Pons (tissue), 1 donor: ENCODE measurements at regions not wholly inside any gene's neighbourhood (a gene's known extent, or its start where the extent isn't known, plus 50 kb on each side); places are given as distances from the start of the nearest gene placed in this dataset.

ENCODE experiments used
- DNase-seq: peaks from one replicate; pipeline ENCODE4 v3.0.0-alpha.2; 2016; ENCODE audit warnings: low spot score

DNA sequence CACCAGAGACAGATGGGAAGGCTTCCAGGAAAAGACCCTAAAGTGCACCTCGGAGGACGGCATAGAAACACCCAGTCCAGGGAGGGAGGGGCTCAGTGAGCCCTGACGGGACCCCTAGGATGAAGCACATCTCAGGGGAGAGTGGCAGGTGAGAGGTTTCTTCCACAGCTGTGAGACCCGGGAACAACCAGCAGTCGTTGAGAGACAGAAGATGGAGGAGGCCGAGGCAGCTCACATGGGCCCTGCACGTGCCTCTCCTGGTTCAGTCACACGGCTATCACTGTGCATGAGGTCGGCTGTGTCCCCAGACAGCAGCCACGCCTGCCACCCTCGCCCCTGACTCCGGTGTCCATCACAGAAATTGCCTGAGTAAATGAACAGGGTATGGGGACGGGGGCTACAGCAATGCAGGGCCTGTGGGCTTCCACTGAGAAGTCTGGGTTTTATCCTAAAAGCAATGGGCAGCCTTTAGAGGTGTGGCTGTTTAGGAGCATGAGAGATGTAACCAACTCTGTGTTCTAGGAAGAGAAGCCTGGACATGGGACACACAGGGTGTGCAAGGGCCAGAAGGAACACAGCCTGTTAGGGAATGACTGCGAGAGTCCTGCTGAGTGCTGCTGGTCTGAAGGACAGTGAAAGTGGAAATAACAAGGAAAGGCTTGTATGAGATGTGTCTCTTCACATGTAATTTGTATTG, 102.0 kb downstream of the TMEM18 start:
- no peak for DNase-seq

DNA sequence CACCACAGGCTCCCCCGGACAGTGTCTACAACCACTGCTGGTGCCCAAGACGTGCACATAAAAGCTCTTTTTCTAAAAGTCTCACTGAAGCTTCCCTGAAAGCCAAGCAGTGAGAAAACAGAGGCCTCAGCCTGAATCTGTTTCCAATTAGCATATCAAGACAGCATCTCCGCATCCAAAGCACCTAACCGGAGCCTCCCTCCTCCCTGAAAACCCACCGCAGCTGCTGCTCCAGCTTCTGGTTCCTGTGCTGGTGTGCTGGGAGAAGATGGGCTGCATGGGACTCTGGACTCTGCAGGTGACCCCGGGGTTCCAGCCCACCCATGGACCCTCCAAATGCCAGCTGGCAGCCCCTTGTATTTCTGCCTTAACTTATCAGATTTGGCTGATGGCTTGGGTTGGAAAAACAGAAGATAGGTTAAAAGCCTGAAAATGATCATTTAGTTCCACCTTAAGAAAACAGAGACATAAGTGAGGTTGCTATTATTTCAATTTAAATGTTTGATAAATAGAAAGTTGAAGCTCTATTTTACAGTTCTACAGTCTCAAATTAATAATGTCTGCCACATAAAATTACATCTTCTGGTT, 103.3 kb downstream of the TMEM18 start:
- no peak for DNase-seq

DNA sequence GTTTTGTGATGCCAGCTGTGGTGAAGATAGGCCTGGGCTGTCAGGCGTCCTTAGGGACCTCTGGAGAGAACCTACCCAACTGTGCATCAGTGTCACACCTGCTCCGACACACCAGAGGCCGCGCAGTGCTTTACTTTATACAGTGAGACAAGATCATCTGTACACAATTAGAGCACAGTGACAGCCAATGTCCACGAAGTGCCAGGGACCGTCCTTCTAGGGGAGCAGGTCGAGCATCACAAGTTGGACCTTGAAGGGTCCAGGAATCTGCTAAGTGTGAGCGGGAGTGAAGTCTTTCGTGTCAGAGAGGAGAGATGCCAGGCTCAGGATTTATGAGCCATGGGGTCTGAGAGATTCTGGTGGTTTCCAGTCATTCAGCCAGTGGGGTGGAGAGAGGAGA, 104.2 kb downstream of the TMEM18 start:
- DNase-seq: no peak

DNA sequence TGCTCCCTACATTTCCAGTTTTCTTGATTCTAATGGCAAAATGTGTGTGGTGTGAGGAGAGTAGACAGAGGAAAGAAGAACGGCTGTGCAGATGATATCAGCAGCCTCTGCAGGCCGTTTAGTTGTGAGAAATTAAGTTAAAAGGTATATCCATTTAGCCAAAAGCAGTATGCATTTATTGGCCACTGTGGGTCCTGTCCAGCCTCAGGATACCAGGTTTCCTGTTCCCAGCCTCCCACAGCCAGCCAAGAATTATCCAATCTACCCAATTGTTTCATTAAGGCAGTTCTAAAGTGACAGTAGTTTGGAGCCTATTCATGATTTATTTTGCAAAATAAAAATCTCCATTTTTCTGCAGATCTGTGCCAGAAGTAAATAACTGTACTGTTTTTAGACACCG, 107.5 kb downstream of the TMEM18 start:
- no peak for DNase-seq

DNA sequence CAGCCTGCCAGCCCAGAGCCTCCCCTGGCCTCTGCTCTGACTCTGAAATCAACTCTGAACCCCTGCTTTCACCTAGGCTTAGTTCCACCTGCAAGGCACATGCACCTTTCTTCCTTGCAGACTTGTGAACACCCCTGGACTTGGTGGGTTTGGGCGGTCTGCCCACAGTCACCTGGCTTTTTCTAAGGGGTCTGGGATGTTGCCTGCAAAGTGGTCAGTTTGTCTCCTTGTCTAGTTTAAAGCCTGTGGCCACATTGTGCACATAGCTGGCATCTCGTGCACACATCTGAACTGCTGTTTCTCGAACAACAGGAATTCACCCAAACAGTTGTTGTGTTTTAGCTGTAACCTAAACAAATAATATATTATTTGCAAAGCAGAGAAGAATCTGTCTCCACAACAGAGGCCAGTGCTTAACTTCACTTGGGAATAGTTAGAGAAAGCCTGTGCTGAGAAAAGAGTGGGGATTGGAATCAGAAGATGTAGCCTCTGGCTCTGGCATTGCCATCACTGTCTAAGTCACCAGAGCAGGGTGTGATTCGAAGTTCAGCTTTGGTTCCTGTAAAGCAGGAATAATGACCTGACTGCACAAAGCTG, 108.5 kb downstream of the TMEM18 start:
- no peak for DNase-seq

DNA sequence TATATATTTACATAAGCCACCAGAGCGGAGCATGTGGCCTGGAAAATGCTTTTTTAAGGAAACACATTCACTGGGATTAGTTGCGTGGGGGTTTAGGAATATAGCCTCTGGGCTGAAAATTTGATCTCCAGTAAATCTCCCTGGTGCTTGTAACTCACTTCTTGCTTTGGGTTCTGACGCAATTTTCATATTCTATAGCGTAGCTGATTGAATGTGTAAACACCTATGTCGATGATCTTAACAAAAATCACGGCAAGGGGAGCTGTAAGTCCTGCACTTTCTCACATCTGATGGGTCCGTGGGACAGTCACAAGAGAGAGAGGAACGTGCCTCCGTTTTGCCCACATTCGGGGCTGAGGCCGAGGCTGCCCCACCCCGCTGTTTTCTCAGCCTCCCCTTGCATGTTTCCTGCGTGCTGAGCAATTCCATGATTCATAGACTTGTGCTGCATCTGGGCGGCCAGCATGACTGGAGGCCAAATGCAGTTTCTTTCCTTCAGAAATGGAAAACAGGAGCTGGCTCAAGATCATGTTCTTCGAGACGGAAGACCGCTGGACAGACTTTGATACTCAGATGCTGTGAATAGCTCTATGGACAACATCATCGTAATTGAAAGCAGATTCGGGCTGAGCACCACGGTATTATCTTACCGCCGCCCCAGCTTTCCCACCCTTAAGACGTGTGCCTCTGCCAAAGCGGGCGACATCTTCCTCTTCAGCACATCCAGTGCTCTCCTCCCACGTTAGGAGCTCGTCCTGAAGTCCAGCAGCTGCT, 109.2 kb downstream of the TMEM18 start:
- DNase-seq: no peak

DNA sequence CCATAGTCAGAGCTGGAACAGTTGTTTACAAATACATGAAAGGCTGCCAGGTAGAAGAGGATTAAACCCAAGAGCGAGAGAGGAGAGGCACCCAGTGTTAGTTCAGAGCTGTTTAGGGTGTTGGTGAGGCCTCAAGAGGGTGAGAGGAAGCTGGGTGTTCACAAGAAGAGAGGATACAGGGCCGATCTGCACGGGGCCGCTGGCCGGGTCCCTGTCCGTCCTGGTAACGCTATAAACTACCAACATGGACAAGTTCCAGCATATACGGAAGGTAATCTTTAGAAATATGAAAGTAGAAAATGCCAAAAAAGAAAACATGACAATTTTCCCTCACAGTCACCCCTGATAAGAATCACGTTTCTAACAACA, 109.7 kb downstream of the TMEM18 start:
- no peak for DNase-seq

DNA sequence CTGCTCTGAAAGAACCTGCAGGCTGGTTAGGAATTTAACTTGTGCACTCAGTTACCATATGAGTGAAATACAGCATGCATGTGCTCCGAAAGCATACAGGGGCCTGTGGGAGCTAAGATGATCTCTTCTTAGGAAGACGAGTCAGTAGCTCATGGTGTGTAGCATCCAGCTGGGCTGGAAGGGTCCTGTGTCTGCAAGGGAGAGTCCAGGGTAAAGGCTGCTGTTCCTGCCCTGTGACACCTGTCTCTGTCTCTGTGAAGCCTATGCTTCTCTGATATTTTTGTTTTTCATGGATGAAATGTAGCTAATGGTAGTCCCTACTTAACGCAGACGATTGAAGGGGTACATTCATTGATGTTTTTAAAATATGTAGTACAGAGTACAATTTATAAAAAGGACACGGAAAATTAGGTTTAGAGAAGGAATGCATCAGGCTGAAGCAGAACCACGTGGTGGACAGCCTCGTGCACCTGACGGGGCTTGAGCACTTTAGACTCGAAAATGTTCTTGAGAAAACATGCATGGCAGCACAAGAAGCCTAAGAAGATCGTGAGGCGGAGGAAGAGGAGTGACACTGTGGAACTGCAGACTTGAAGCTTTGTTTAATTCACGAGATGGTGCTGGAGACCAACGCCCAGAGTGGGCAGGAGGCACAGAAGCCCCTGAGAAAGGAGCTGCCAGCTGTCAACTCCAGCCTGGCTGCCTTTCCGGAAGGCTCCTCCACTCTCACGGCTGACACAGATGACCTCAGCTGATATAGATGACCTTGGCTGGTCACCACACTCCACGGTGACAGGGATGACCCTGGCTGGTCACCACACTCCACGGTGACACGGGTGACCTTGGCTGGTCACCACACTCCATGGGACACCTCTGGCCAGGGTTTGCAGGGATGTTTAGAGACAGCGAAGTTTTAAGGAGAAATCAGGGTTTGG, 110.6 kb downstream of the TMEM18 start:
- DNase-seq: no peak

DNA sequence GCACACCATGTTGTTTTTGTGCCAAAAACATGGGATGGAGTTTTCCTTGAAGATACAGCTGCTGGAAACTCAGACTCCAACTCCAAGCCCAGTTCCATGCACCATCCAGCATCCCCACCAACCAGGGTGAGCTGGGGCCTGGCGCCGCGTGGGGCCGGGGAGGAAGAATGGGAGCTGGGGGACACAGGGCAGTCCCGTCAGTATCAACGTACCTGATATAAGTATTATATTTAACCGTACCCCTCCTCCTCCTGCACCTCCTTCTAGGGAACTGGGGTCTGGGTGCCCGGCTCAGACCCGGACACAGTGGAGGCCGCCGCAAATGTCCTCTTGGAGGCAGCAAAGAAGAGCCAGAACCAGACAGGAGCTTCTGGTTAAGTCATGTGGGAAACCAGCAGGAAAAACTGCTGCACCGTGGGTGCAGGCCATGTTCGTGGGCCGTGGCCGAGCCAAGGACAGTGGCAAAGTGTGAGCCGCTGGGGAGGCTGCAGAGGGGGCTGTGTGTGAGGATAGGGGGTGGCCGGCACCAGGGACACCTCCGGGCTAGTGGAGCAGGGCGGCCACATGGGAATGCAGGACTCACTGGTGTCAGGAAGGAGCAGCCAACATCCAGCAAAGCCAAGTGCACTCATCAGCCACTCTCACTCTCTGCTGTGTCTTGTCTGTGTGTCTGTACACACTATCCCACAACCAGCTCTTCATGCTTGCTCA, 112.6 kb downstream of the TMEM18 start:
- DNase-seq: no peak

DNA sequence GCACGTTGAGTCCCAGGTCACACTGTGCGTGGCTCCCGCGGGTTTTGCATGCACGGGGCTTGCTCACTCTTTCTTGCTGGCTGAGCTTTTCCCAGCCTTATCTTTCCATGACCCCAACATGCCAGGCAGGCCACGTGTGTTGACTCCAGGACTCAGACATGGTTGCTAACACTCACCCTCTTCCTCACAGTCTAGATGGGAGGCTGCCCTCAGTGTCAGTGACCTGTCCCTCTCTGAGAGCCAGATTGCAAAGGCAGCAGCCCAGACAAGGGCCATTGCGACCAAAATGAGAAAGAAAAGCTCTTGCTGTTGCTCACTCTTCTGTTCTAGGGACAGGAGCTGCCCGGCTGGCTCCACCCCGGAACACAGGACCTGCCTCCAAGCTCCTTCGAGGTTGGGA, 113.7 kb downstream of the TMEM18 start:
- no peak for DNase-seq

DNA sequence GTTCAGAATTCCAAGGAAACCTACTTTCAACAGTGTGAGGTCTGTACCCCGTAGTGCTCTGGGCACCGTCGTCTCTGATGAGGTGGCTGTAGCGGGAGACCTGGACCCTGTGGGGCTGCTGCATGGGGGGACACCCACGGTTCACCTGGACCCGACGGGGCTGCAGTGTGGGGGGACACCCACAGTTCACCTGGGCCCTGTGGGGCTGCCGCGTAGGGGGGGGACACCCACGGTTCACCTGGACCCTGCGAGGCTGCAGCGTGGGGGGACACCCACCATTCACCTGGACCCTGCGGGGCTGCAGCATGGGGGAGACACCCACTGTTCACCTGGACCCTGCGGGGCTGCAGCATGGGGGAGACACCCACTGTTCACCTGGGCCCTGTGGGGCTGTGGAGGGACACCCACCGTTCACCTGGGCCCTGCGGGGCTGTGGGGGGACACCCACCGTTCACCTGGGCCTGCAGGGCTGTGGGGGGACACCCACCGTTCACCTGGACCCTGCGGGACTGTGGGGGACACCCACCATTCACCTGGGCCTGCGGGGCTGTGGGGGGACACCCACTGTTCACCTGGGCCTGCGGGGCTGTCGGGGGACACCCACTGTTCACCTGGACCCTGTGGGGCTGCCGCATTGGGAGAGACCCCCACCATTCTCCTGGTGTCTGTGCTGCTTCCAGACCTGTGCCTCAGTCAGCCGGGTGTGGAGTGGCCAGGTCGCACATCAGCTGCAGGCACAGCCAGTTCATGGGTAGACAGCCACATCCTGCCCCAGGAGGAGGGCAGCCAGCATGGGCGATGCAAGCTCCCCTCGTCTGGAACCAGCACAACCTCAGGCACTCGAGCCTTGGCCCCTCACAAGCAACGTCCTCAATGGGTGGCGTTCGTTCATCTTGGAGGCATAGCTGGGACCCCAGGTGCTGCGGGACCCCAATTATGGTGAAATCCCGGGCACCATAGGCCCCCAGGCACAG, 114.5 kb downstream of the TMEM18 start:
- DNase-seq: no peak

DNA sequence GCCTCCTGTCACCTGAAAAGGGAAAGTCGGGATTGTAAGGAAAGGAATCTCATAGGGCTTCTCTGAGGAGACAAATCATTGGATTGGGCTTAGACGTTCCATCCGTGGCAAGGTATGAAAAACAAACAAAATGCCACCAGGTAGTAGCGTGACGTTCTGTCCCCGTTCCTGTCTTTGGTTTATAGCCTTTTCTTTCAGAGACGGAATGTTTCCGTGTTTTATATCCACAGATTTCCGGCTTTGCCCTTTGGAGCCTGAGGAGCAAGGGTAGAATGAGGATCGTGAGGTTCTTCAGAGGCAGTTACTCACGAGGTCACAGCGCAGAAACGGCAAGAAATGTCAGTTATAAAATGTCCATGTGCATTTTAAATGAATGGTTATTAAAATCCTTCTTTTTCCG, 118.3 kb downstream of the TMEM18 start:
- DNase-seq: no peak

DNA sequence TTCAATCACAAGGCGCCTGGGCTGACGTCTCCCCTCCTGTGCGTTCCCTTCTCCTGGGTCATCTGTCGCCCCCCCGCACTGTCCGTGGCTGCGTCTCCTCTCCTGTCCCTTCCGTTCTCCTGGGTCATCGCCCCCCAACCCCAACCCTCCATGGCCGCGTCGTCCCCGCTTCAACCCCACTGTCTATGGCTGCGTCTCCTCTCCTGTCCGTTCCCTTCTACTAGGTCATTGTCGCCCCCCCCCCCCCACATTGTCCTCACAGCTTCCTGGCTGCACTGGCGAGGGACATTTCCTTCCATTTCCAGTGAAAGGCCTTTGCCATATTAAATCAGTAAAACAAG, 118.9 kb downstream of the TMEM18 start:
- DNase-seq: no peak

DNA sequence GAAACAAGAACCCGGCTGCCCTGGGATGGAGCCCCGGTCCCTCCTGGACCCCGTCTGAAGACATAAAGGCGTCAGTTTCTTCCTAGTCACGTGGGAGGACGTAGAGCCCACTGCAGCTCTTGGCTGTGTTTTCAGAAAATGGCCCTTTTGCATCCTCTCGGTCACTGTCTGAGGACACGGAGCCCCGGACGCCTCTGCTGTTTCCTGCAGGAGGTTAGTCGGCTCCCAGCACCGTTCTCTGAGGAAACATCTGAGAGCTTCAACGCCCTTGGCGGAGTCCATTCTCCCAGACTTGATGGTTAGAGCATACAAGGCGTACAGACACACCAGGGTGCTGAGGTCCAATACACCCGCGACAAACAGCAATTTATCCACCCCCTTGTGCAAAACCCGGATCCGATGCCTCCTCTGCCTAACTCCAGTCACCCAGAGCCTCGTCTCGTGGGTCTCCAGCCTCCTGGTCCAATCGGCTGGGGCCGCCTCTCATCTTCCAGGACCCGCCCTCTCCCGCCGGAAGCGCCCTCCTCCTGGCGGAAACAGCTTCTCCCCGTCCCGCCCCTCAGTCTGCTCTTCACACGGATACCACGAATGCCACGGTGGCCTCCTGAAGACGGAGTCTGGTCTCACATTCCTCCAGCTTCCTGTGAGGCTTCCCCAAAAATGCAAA, 119.4 kb downstream of the TMEM18 start:
- DNase-seq: no peak

DNA sequence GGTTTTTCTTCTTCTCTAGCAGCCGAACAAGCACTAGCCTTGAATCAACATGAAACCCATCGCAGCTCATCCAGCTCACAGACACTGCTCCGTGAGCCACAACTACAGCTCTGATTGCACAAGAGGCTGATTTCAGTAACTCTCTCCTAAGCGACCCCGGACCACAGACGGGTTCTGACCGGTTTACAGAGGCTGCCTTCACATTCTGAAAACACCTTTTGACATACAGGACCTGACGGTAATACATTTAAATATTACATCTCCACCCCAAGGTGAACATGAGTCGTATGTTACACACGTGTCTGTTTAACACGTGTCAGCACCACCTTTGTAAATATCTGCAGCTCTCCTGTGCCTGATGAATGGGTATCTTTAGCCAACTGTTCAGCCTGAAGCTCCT, 120.7 kb downstream of the TMEM18 start:
- DNase-seq: no peak

DNA sequence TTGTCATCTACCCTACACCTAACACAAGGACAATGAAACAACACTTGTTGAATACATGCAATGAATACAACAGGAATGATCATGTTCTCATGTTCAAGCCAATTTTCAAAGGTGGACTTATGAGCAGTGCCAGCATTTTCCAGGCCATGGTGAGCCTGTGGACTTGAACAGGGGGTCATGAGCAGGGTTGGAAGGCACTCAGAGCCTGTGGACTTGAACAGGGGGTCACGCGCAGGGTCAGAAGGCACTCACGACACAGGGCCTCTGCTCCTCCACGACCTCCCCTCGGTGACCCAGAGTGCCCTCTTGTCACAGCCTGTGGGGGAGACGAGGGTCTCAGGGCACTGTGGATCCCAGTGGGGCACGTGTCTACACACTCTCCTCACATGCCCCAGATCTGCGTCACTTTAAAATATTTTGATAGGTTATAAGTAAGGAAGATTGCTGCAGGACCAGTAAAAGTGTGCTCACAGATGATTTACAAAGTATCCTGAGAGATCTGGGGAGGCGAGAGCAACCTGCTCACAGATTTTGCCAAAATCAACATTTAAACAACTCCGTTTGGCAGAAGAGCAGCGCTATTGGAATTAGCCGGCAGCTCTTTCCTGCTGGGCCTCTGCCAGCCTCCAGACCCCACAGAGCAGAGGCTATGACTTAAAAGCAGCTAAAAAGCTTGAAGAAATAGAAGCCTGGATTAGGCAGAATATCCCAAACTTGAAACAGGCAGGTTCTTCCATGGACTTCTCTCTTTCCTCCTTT, 121.9 kb downstream of the TMEM18 start:
- no peak for DNase-seq

DNA sequence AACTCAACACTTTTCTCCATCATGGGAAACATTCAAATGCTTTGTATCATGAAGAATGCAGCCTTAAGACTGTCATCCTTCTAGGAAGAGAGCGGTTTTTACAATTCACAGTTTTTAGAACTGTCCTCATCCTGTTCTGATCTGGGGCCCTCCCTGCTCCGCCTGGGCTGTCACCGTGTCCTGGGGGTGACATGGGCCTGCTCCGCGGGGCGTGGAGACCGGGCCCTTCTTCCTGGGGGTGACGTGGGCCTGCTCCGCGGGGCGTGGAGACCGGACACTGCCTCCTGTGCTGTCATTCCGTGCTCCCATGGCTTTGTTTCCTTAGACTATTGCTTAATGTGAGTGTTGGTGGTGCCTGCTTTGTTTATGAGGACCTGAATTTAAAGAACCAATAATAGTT, 122.8 kb downstream of the TMEM18 start:
- DNase-seq: no peak

DNA sequence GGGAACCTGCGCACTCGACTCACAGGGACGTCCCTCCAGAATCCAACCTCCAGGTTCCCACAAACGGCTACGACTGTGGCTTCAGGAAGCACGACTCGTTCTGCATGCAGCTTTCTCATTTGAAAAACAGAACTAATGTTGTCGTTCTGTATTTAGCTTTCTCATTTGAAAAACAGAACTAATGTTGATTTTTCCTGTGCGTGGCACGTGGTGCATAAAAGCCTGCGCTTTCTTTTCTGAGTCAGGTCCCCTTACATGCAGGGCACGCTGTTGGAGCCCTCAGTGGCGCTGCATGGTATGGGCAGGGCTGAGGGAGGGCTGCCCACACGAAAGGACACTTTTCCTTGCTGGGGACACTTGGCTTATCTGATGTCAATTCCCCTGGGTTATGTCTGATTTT, 124.3 kb downstream of the TMEM18 start:
- DNase-seq: no peak

DNA sequence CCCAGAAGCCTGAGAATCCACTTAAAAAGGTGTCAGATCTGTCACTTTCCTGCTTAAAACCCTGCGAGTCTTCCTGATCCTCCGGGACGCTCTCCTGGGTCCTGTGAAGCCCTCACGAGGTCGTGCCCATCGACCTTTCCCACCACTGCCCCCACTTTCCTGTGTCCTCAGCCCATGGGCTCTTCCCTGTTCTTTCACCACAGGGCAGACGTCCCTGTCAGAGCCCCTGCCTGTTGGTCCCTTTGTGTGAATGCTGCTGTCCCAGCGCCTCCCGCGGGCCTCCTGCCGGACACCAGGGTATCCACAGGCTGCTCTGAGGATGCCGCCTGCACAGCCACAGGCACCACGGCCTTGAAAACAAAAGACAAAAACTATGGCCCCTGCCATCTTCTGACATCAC, 125.6 kb downstream of the TMEM18 start:
- no peak for DNase-seq
